ENCODE measurements at regions not wholly inside any gene's neighbourhood (a gene's known extent, or its start where the extent isn't known, plus 50 kb on each side); places are given as distances from the start of the nearest gene placed in this dataset.

DNA sequence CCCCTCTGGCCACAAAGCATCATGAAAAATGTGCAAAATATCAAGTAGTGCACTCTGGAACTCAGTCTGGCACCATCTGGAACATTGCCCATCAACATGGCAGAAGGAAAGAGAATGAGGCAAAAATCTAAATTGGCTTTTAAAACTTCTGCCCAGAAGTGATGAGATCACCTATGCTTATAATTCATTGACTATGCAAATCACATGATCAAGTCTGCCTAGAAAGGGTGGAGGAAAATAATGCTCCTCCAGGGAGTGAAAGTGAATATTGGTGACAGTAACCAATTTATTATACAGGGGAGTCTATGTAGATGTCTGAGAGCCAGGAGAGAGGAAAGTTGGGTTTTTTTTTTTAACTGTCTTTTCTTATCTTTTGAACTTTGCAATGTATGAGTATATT is 73.3 kb upstream of the HIF1A start:
- TF ChIP-seq, protein P1, sequence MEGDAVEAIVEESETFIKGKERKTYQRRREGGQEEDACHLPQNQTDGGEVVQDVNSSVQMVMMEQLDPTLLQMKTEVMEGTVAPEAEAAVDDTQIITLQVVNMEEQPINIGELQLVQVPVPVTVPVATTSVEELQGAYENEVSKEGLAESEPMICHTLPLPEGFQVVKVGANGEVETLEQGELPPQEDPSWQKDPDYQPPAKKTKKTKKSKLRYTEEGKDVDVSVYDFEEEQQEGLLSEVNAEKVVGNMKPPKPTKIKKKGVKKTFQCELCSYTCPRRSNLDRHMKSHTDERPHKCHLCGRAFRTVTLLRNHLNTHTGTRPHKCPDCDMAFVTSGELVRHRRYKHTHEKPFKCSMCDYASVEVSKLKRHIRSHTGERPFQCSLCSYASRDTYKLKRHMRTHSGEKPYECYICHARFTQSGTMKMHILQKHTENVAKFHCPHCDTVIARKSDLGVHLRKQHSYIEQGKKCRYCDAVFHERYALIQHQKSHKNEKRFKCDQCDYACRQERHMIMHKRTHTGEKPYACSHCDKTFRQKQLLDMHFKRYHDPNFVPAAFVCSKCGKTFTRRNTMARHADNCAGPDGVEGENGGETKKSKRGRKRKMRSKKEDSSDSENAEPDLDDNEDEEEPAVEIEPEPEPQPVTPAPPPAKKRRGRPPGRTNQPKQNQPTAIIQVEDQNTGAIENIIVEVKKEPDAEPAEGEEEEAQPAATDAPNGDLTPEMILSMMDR (IDR thresholded peaks at IDR 0.05 in 8 of 11, conservative IDR thresholded peaks at IDR 0.05 in 3 of 11) = no peak
- no peak for TF ChIP-seq POLR2AphosphoS5 (IDR thresholded peaks at IDR 0.05)
- TF ChIP-seq POLR2A (IDR thresholded peaks at IDR 0.05) = no peak

Data from spleen (tissue), 7 donors.